ENCODE measurements at regions not wholly inside any gene's neighbourhood (a gene's known extent, or its start where the extent isn't known, plus 50 kb on each side); places are given as distances from the start of the nearest gene placed in this dataset.

- no peak for DNase-seq
- H3K27me3 ChIP-seq (ENCODE audit: control insufficient read depth, insufficient read depth, low read length): no peaks in the 10 kb centered on the region
- no peak overlapping the region for H3K27ac ChIP-seq (ENCODE audit: low read length)
- H3K4me1 ChIP-seq (ENCODE audit: control insufficient read depth, insufficient read depth, low read length): no peaks in the 10 kb centered on the region
- no peaks in the 10 kb centered on the region for H3K36me3 ChIP-seq (ENCODE audit: control insufficient read depth, insufficient read depth, low read length)
- WGBS (ENCODE audit: insufficient coverage): no CpG with 5 or more reads among the region's 2 CpGs
- H3K4me3 ChIP-seq (ENCODE audit: low read length): no peak overlapping the region
- H3K9me3 ChIP-seq (replicated peaks; ENCODE audit: control insufficient read depth, low read depth, low read length): peaks cover 2% of the 10 kb centered on the region
Measured at GRCh38 chr4:179823342-179823741, 2381.1 kb upstream of the AGA start.

- Histone ChIP-seq H3K4me3 (ENCODE audit: low read length) (no peak overlapping the region), H3K27ac (ENCODE audit: low read length) (no peak overlapping the region), H3K36me3 (ENCODE audit: control insufficient read depth, insufficient read depth, low read length) (no peaks in the 10 kb centered on the region), H3K27me3 (ENCODE audit: control insufficient read depth, insufficient read depth, low read length) (no peaks in the 10 kb centered on the region), H3K9me3 (replicated peaks; ENCODE audit: control insufficient read depth, low read depth, low read length) (no peaks in the 10 kb centered on the region), H3K4me1 (ENCODE audit: control insufficient read depth, insufficient read depth, low read length) (no peaks in the 10 kb centered on the region)
- no CpG with 5 or more reads among the region's 4 CpGs for WGBS (ENCODE audit: insufficient coverage)
- DNase-seq: no peak
Measured at GRCh38 chr4:179831274-179831673, 2389.0 kb upstream of the AGA start.

- WGBS (ENCODE audit: insufficient coverage): 63% methylated on average over 3 of the region's 11 CpGs
- Histone ChIP-seq H3K36me3 (ENCODE audit: control insufficient read depth, insufficient read depth, low read length) (no peaks in the 10 kb centered on the region), H3K9me3 (replicated peaks; ENCODE audit: control insufficient read depth, low read depth, low read length) (no peaks in the 10 kb centered on the region), H3K4me1 (ENCODE audit: control insufficient read depth, insufficient read depth, low read length) (no peaks in the 10 kb centered on the region), H3K27me3 (ENCODE audit: control insufficient read depth, insufficient read depth, low read length) (no peaks in the 10 kb centered on the region), H3K4me3 (ENCODE audit: low read length) (no peak overlapping the region), H3K27ac (ENCODE audit: low read length) (no peak overlapping the region)
- DNase-seq: peak; percentile 31
Measured at GRCh38 chr4:179836179-179837075, 2394.2 kb upstream of the AGA start.

GRCh38 chr4:179843370-179843769, 2399.8 kb upstream of the TENM3 start:
- Histone ChIP-seq H3K27ac (ENCODE audit: low read length) (no peak overlapping the region), H3K4me1 (ENCODE audit: control insufficient read depth, insufficient read depth, low read length) (no peaks in the 10 kb centered on the region), H3K4me3 (ENCODE audit: low read length) (no peak overlapping the region), H3K27me3 (ENCODE audit: control insufficient read depth, insufficient read depth, low read length) (no peaks in the 10 kb centered on the region), H3K9me3 (replicated peaks; ENCODE audit: control insufficient read depth, low read depth, low read length) (no peaks in the 10 kb centered on the region), H3K36me3 (ENCODE audit: control insufficient read depth, insufficient read depth, low read length) (no peaks in the 10 kb centered on the region)
- 67% methylated on average over 2 of the region's 3 CpGs for WGBS (ENCODE audit: insufficient coverage)
- no peak for DNase-seq

GRCh38 chr4:179855469-179855868, 2387.7 kb upstream of the TENM3 start:
- Histone ChIP-seq H3K36me3 (ENCODE audit: control insufficient read depth, insufficient read depth, low read length) (no peaks in the 10 kb centered on the region), H3K4me3 (ENCODE audit: low read length) (no peak overlapping the region), H3K27ac (ENCODE audit: low read length) (no peak overlapping the region), H3K27me3 (ENCODE audit: control insufficient read depth, insufficient read depth, low read length) (no peaks in the 10 kb centered on the region), H3K9me3 (replicated peaks; ENCODE audit: control insufficient read depth, low read depth, low read length) (no peaks in the 10 kb centered on the region), H3K4me1 (ENCODE audit: control insufficient read depth, insufficient read depth, low read length) (no peaks in the 10 kb centered on the region)
- 60% methylated on average over 1 of the region's 3 CpGs for WGBS (ENCODE audit: insufficient coverage)
- DNase-seq: no peak

GRCh38 chr4:179858221-179858620, 2385.0 kb upstream of the TENM3 start:
- H3K36me3 ChIP-seq (ENCODE audit: control insufficient read depth, insufficient read depth, low read length): no peaks in the 10 kb centered on the region
- DNase-seq: no peak
- no peak overlapping the region for H3K27ac ChIP-seq (ENCODE audit: low read length)
- no peaks in the 10 kb centered on the region for H3K9me3 ChIP-seq (replicated peaks; ENCODE audit: control insufficient read depth, low read depth, low read length)
- no peak overlapping the region for H3K4me3 ChIP-seq (ENCODE audit: low read length)
- WGBS (ENCODE audit: insufficient coverage): 38% methylated on average over 1 of the region's 4 CpGs
- no peaks in the 10 kb centered on the region for H3K4me1 ChIP-seq (ENCODE audit: control insufficient read depth, insufficient read depth, low read length)
- H3K27me3 ChIP-seq (ENCODE audit: control insufficient read depth, insufficient read depth, low read length): no peaks in the 10 kb centered on the region

GRCh38 chr4:179867300-179867878, 2375.8 kb upstream of the TENM3 start:
- Histone ChIP-seq H3K4me1 (ENCODE audit: control insufficient read depth, insufficient read depth, low read length) (no peaks in the 10 kb centered on the region), H3K27me3 (ENCODE audit: control insufficient read depth, insufficient read depth, low read length) (no peaks in the 10 kb centered on the region), H3K36me3 (ENCODE audit: control insufficient read depth, insufficient read depth, low read length) (no peaks in the 10 kb centered on the region), H3K27ac (ENCODE audit: low read length) (no peak overlapping the region), H3K4me3 (ENCODE audit: low read length) (no peak overlapping the region), H3K9me3 (replicated peaks; ENCODE audit: control insufficient read depth, low read depth, low read length) (no peaks in the 10 kb centered on the region)
- 34% methylated on average over 4 of the region's 6 CpGs for WGBS (ENCODE audit: insufficient coverage)
- peak; percentile 46 for DNase-seq

GRCh38 chr4:179871726-179872125, 2371.5 kb upstream of the TENM3 start:
- whole genome bisulfite sequencing (ENCODE audit: insufficient coverage): 100% methylated on average over 1 of the region's 1 CpG

GRCh38 chr4:179872755-179873154, 2370.4 kb upstream of the TENM3 start:
- no peak for DNase-seq
- no peak overlapping the region for H3K4me3 ChIP-seq (ENCODE audit: low read length)
- WGBS (ENCODE audit: insufficient coverage): no CpG with 5 or more reads among the region's 3 CpGs
- H3K9me3 ChIP-seq (replicated peaks; ENCODE audit: control insufficient read depth, low read depth, low read length): no peaks in the 10 kb centered on the region
- H3K4me1 ChIP-seq (ENCODE audit: control insufficient read depth, insufficient read depth, low read length): no peaks in the 10 kb centered on the region
- no peaks in the 10 kb centered on the region for H3K27me3 ChIP-seq (ENCODE audit: control insufficient read depth, insufficient read depth, low read length)
- no peak overlapping the region for H3K27ac ChIP-seq (ENCODE audit: low read length)
- H3K36me3 ChIP-seq (ENCODE audit: control insufficient read depth, insufficient read depth, low read length): no peaks in the 10 kb centered on the region

More at GRCh38 chr4:179871726-179872125, 2371.5 kb upstream of the TENM3 start:
- Histone ChIP-seq H3K36me3 (ENCODE audit: control insufficient read depth, insufficient read depth, low read length) (no peaks in the 10 kb centered on the region), H3K4me1 (ENCODE audit: control insufficient read depth, insufficient read depth, low read length) (no peaks in the 10 kb centered on the region), H3K9me3 (replicated peaks; ENCODE audit: control insufficient read depth, low read depth, low read length) (no peaks in the 10 kb centered on the region), H3K27ac (ENCODE audit: low read length) (no peak overlapping the region), H3K27me3 (ENCODE audit: control insufficient read depth, insufficient read depth, low read length) (no peaks in the 10 kb centered on the region), H3K4me3 (ENCODE audit: low read length) (no peak overlapping the region)
- no peak for DNase-seq

GRCh38 chr4:179880756-179881155, 2362.4 kb upstream of the TENM3 start:
- Histone ChIP-seq H3K27me3 (ENCODE audit: control insufficient read depth, insufficient read depth, low read length) (no peaks in the 10 kb centered on the region), H3K4me3 (ENCODE audit: low read length) (no peak overlapping the region), H3K27ac (ENCODE audit: low read length) (no peak overlapping the region), H3K9me3 (replicated peaks; ENCODE audit: control insufficient read depth, low read depth, low read length) (no peaks in the 10 kb centered on the region), H3K36me3 (ENCODE audit: control insufficient read depth, insufficient read depth, low read length) (no peaks in the 10 kb centered on the region), H3K4me1 (ENCODE audit: control insufficient read depth, insufficient read depth, low read length) (no peaks in the 10 kb centered on the region)
- no peak for DNase-seq
- WGBS (ENCODE audit: insufficient coverage): no CpG with 5 or more reads among the region's 3 CpGs

Data from muscle of leg (tissue), 3 donors.